ENCODE measurements at regions not wholly inside any gene's neighbourhood (a gene's known extent, or its start where the extent isn't known, plus 50 kb on each side); places are given as distances from the start of the nearest gene placed in this dataset.

GRCh38 chr3:86208772-86209171, 782.2 kb downstream of the VGLL3 start:
- no peak for TF ChIP-seq CTCF (IDR thresholded peaks at IDR 0.05; ENCODE audit: low read length)
- TF ChIP-seq EZH2 (optimal IDR thresholded peaks at IDR 0.05; ENCODE audit: low read depth, low read length) = no peak
